ENCODE measurements at regions not wholly inside any gene's neighbourhood (a gene's known extent, or its start where the extent isn't known, plus 50 kb on each side); places are given as distances from the start of the nearest gene placed in this dataset.
"Not testable (repeated sequence)": the region's sequence is repeated elsewhere in the genome, so short reads cannot be mapped to it uniquely, and the experiment has no call there.

- H4K20me1 ChIP-seq (ENCODE audit: control insufficient read depth, insufficient read depth); H3K9me3 ChIP-seq (replicated peaks; ENCODE audit: control insufficient read depth, insufficient read depth, low read length); H3K4me1 ChIP-seq (ENCODE audit: control insufficient read depth, insufficient read depth, low read length); DNase-seq (ENCODE audit: low read depth, low spot score); H3K27ac ChIP-seq (ENCODE audit: control insufficient read depth, insufficient read depth); BruUV-seq (replicated peaks); SMC1A ChIA-PET (ENCODE audit: uncharacterized antibody, unreplicated experiment); H3K36me3 ChIP-seq (ENCODE audit: control insufficient read depth in 2 of 2, insufficient read depth in 2 of 2, low read length in 1 of 2); H3K4me2 ChIP-seq (ENCODE audit: control insufficient read depth, insufficient read depth); H3K4me3 ChIP-seq; in situ Hi-C loops (cut with MboI); H2AFZ ChIP-seq (ENCODE audit: control insufficient read depth, low read depth, low read length); H3K27me3 ChIP-seq (replicated peaks in 1 of 2; ENCODE audit: control insufficient read depth in 2 of 2, insufficient read depth in 2 of 2, low read length in 1 of 2); H3K9ac ChIP-seq (ENCODE audit: control insufficient read depth, insufficient read depth, low read length); intact Hi-C loops (cut with micrococcal nuclease; ENCODE audit: unreplicated experiment); H3K79me2 ChIP-seq (ENCODE audit: control insufficient read depth, insufficient read depth, low read length); POLR2A ChIA-PET: not testable (repeated sequence)
- CTCF ChIA-PET = interaction anchor here (0.7 to 4.1 kb wide), 12 partner anchors 8 to 262 kb away, joined by 3 to 13 read pairs (median 4); no protein-coding TSS in a partner anchor
- ATAC-seq = peak; percentile 90
- RAD21 ChIA-PET (ENCODE audit: unreplicated experiment) = interaction anchor here (1.1 kb wide), 1 partner anchor 221 kb away, joined by 3 read pairs; no protein-coding TSS in a partner anchor
- FAIRE-seq = peak; percentile 99
- WGBS (ENCODE audit: insufficient coverage, insufficient replicate concordance, low lambda C conversion rate, missing lambda C conversion rate) = 11% methylated on average over 4 of the region's 5 CpGs
Observed at GRCh38 chr4:77353724-77354315, 196.8 kb downstream of the CCNG2 start.

- WGBS (ENCODE audit: insufficient coverage, insufficient replicate concordance, low lambda C conversion rate, missing lambda C conversion rate) = 0% methylated on average over 1 of the region's 1 CpG
- no peak for TF ChIP-seq HCFC1 (IDR thresholded peaks at IDR 0.05; ENCODE audit: low read length)
- no peak for TF ChIP-seq RCOR1 (conservative IDR thresholded peaks at IDR 0.05; ENCODE audit: low read depth, low read length)
- no peak for TF ChIP-seq WRNIP1 (IDR thresholded peaks at IDR 0.05; ENCODE audit: borderline replicate concordance, low read depth, low read length)
- no peak for TF ChIP-seq ZNF384 (IDR thresholded peaks at IDR 0.05; ENCODE audit: borderline replicate concordance, low read depth, low read length)
- no peak for TF ChIP-seq ZBTB4 (CRISPR knock-in tag; IDR thresholded peaks at IDR 0.05)
- TF ChIP-seq BMI1 (IDR thresholded peaks at IDR 0.05; ENCODE audit: borderline replicate concordance) = no peak
- TF ChIP-seq ZBED1 (IDR thresholded peaks at IDR 0.05; ENCODE audit: borderline replicate concordance) = no peak
- no peak for TF ChIP-seq TCF3 (IDR thresholded peaks at IDR 0.05; ENCODE audit: borderline replicate concordance, insufficient read depth, low read depth, low read length)
- TF ChIP-seq ATF2 (IDR thresholded peaks at IDR 0.05; ENCODE audit: low read length) = no peak
- no peak for TF ChIP-seq MTA2 (IDR thresholded peaks at IDR 0.05; ENCODE audit: low read depth)
- no peak for TF ChIP-seq SUPT20H (IDR thresholded peaks at IDR 0.05; ENCODE audit: borderline replicate concordance, control insufficient read depth, low read depth, low read length)
- ChIA-PET SMC1A (ENCODE audit: uncharacterized antibody, unreplicated experiment) (interaction anchor here (0.9 kb wide), 1 partner anchor 12 kb away, joined by 3 read pairs; no protein-coding TSS in a partner anchor), POLR2A (no interaction called here), CTCF (interaction anchor here (0.9 to 4.1 kb wide), 7 partner anchors 11 to 249 kb away, joined by 3 to 13 read pairs (median 3); no protein-coding TSS in a partner anchor), RAD21 (ENCODE audit: unreplicated experiment) (no interaction called here)
- Histone ChIP-seq H3K27ac (ENCODE audit: control insufficient read depth, insufficient read depth) (no peak overlapping the region), H2AFZ (ENCODE audit: control insufficient read depth, low read depth, low read length) (no peak overlapping the region), H3K9ac (ENCODE audit: control insufficient read depth, insufficient read depth, low read length) (no peak overlapping the region), H3K79me2 (ENCODE audit: control insufficient read depth, insufficient read depth, low read length) (no peaks in the 10 kb centered on the region), H3K27me3 (replicated peaks in 1 of 2; ENCODE audit: control insufficient read depth in 2 of 2, insufficient read depth in 2 of 2, low read length in 1 of 2) (no peaks in the 10 kb centered on the region), H3K4me1 (ENCODE audit: control insufficient read depth, insufficient read depth, low read length) (no peaks in the 10 kb centered on the region; the same call in 1 of the 2 replicates), H4K20me1 (ENCODE audit: control insufficient read depth, insufficient read depth) (no peaks in the 10 kb centered on the region; the same call in 1 of the 2 replicates), H3K9me3 (replicated peaks; ENCODE audit: control insufficient read depth, insufficient read depth, low read length) (no peaks in the 10 kb centered on the region; the same call in 2 of the 3 replicates), H3K36me3 (ENCODE audit: control insufficient read depth in 2 of 2, insufficient read depth in 2 of 2, low read length in 1 of 2) (no peaks in the 10 kb centered on the region), H3K4me2 (ENCODE audit: control insufficient read depth, insufficient read depth) (no peak overlapping the region), H3K4me3 (no peak overlapping the region)
- ATAC-seq = peak; percentile 23; the same call in 2 of the 3 replicates
- no peak for FAIRE-seq
- BruUV-seq (replicated peaks) = no TSS peak
- DNase-seq (ENCODE audit: low read depth, low spot score) = no peak
- in situ Hi-C loops (cut with MboI) = no loop called here
- intact Hi-C loops (cut with micrococcal nuclease; ENCODE audit: unreplicated experiment) = no loop called here
Observed at GRCh38 chr4:77354550-77354949, 197.5 kb downstream of the CCNG2 start.

Data from GM12878 (cell line).